HG03571 (cell line): ENCODE measurements at regions not wholly inside any gene's neighbourhood (a gene's known extent, or its start where the extent isn't known, plus 50 kb on each side); places are given as distances from the start of the nearest gene placed in this dataset.

ENCODE experiments used
- ATAC-seq: cut with Tn5 transposase; IDR thresholded peaks from one replicate; pipeline ENCODE4 v1.9.1; 2021; ENCODE audit not compliant: unreplicated experiment

- ATAC-seq, result no peak
Measured at GRCh38 chr15:39108021-39108420, 472.9 kb upstream of the THBS1 start.

- ATAC-seq, result no peak
Measured at GRCh38 chr15:39110336-39110735, 470.5 kb upstream of the THBS1 start.

GRCh38 chr15:39110746-39111145 is 470.1 kb upstream of the THBS1 start:
- no peak for ATAC-seq

GRCh38 chr15:39113741-39114140 is 467.1 kb upstream of the THBS1 start:
- no peak for ATAC-seq

GRCh38 chr15:39114690-39115378 is 466.0 kb upstream of the THBS1 start:
- ATAC-seq, result no peak

- no peak for ATAC-seq
Measured at GRCh38 chr15:39115379-39116057, 465.4 kb upstream of the THBS1 start.

GRCh38 chr15:39118510-39118909 is 462.4 kb upstream of the THBS1 start:
- ATAC-seq, result no peak

GRCh38 chr15:39124155-39124552 is 456.7 kb upstream of the THBS1 start:
- ATAC-seq, result no peak

GRCh38 chr15:39124553-39125171 is 456.2 kb upstream of the THBS1 start:
- no peak for ATAC-seq

- no peak for ATAC-seq
Measured at GRCh38 chr15:39125226-39125625, 455.7 kb upstream of the THBS1 start.

- no peak for ATAC-seq
Measured at GRCh38 chr15:39125904-39126303, 455.0 kb upstream of the THBS1 start.

- ATAC-seq, result no peak
Measured at GRCh38 chr15:39127151-39127790, 453.6 kb upstream of the THBS1 start.

GRCh38 chr15:39127925-39128617 is 452.8 kb upstream of the THBS1 start:
- ATAC-seq, result no peak

GRCh38 chr15:39128746-39129145 is 452.1 kb upstream of the THBS1 start:
- no peak for ATAC-seq

- no peak for ATAC-seq
Measured at GRCh38 chr15:39130556-39131379, 450.1 kb upstream of the THBS1 start.

- ATAC-seq, result no peak
Measured at GRCh38 chr15:39131609-39132008, 449.3 kb upstream of the THBS1 start.

GRCh38 chr15:39132070-39132469 is 448.8 kb upstream of the THBS1 start:
- ATAC-seq, result no peak

- no peak for ATAC-seq
Measured at GRCh38 chr15:39132954-39133600, 447.8 kb upstream of the THBS1 start.

- no peak for ATAC-seq
Measured at GRCh38 chr15:39134282-39134681, 446.6 kb upstream of the THBS1 start.

- ATAC-seq, result no peak
Measured at GRCh38 chr15:39135989-39136388, 444.9 kb upstream of the THBS1 start.
